Colonic mucosa (tissue), 4 donors: ENCODE measurements at regions not wholly inside any gene's neighbourhood (a gene's known extent, or its start where the extent isn't known, plus 50 kb on each side); places are given as distances from the start of the nearest gene placed in this dataset.
A peak's percentile ranks its signal among the peaks of the same experiment; 100 is the strongest.

Source experiments
- DNase-seq: peaks from one replicate; pipeline ENCODE4 v3.0.0-alpha.2; 2020
- H3K27ac ChIP-seq: fragments of 200-600 bp; one replicate; pipeline ENCODE4 v1.8.0; 2021
- H3K27me3 ChIP-seq: fragments of 200-600 bp; one replicate; pipeline ENCODE4 v1.8.0; 2021
- H3K36me3 ChIP-seq: fragments of 200-600 bp; one replicate; pipeline ENCODE4 v1.8.0; 2021
- H3K4me1 ChIP-seq: fragments of 200-600 bp; one replicate; pipeline ENCODE4 v1.8.0; 2021; ENCODE audit warnings: mild to moderate bottlenecking
- H3K4me3 ChIP-seq: fragments of 200-600 bp; one replicate; pipeline ENCODE4 v1.8.0; 2021
- H3K9ac ChIP-seq, 2 donors: one replicate each; pipeline ENCODE4 v1.7.0; 2013; ENCODE audit warnings: control low read depth in 2 of 2, low read depth in 2 of 2, low read length in 2 of 2
- H3K9me3 ChIP-seq: fragments of 200-600 bp; one replicate; pipeline ENCODE4 v1.8.0; 2021
- CTCF ChIP-seq: fragments of 200-600 bp; IDR thresholded peaks from one replicate; pipeline ENCODE4 v1.8.0; 2022; ENCODE audit warnings: antibody characterized with exemption, mild to moderate bottlenecking
- intact Hi-C: fragments of 100-400 bp; cut with DNase I; formaldehyde crosslinking; loops from one replicate; pipeline ENCODE4 v1.14.1; 2022
- donor health status: healthy.
- donor health status: DM: no; HTN: no; CAD: no.
- donor health status: DM: no; HTN: no; CAD: no.

GRCh38 chr1:193435781-193436180, 249.4 kb upstream of the B3GALT2 start:
- Histone ChIP-seq H3K36me3 (no peaks in the 10 kb centered on the region), H3K4me3 (no peak overlapping the region)

GRCh38 chr1:193434319-193434718, 247.9 kb upstream of the B3GALT2 start:
- H3K27ac ChIP-seq: no peak overlapping the region
- H3K36me3 ChIP-seq: no peaks in the 10 kb centered on the region
- no peaks in the 10 kb centered on the region for H3K4me1 ChIP-seq
- H3K9ac ChIP-seq: no peak overlapping the region
- no peak overlapping the region for H3K4me3 ChIP-seq
- H3K9me3 ChIP-seq: no peaks in the 10 kb centered on the region
- intact Hi-C loops: no loop called here
- H3K27me3 ChIP-seq: no peaks in the 10 kb centered on the region
- no peak for DNase-seq
- no peak for TF ChIP-seq CTCF

More at GRCh38 chr1:193435781-193436180, 249.4 kb upstream of the B3GALT2 start:
- intact Hi-C loops: no loop called here
- no peak overlapping the region for H3K9ac ChIP-seq
- no peaks in the 10 kb centered on the region for H3K9me3 ChIP-seq
- H3K27me3 ChIP-seq: no peaks in the 10 kb centered on the region
- no peak for TF ChIP-seq CTCF
- H3K27ac ChIP-seq: no peak overlapping the region
- no peak for DNase-seq
- no peaks in the 10 kb centered on the region for H3K4me1 ChIP-seq

- Histone ChIP-seq H3K36me3 (no peaks in the 10 kb centered on the region), H3K9me3 (no peaks in the 10 kb centered on the region), H3K27ac (no peak overlapping the region), H3K9ac (no peak overlapping the region), H3K4me1 (no peaks in the 10 kb centered on the region), H3K27me3 (no peaks in the 10 kb centered on the region), H3K4me3 (no peak overlapping the region)
- intact Hi-C loops: no loop called here
- no peak for DNase-seq
- no peak for TF ChIP-seq CTCF
Measured at GRCh38 chr1:193433599-193433998, 247.2 kb upstream of the B3GALT2 start.

- H3K9ac ChIP-seq: no peak overlapping the region
- intact Hi-C loops: no loop called here
- no peak for DNase-seq
- H3K4me1 ChIP-seq: no peaks in the 10 kb centered on the region
- H3K4me3 ChIP-seq: no peak overlapping the region
- no peaks in the 10 kb centered on the region for H3K27me3 ChIP-seq
- H3K9me3 ChIP-seq: no peaks in the 10 kb centered on the region
- no peak overlapping the region for H3K27ac ChIP-seq
- no peak for TF ChIP-seq CTCF
- H3K36me3 ChIP-seq: no peaks in the 10 kb centered on the region
Measured at GRCh38 chr1:193432979-193433587, 246.7 kb upstream of the B3GALT2 start.

- H3K27ac ChIP-seq: peak overlapping the region; percentile 18
- H3K27me3 ChIP-seq: no peaks in the 10 kb centered on the region
- TF ChIP-seq CTCF: no peak
- no peak overlapping the region for H3K9ac ChIP-seq
- H3K9me3 ChIP-seq: no peaks in the 10 kb centered on the region
- intact Hi-C loops: no loop called here
- H3K36me3 ChIP-seq: no peaks in the 10 kb centered on the region
- DNase-seq: peak; percentile 69
- no peak overlapping the region for H3K4me3 ChIP-seq
- no peaks in the 10 kb centered on the region for H3K4me1 ChIP-seq
Measured at GRCh38 chr1:193431265-193431977, 245.0 kb upstream of the B3GALT2 start.
